ENCODE measurements at regions not wholly inside any gene's neighbourhood (a gene's known extent, or its start where the extent isn't known, plus 50 kb on each side); places are given as distances from the start of the nearest gene placed in this dataset.

GRCh38 chr10:128879441-128880140, 587.5 kb upstream of the MGMT start:
- TF ChIP-seq CTCF (IDR thresholded peaks at IDR 0.05; ENCODE audit: borderline replicate concordance, extremely low read depth, low read length, poor library complexity, severe bottlenecking) (no peak), EZH2 (IDR thresholded peaks at IDR 0.05; ENCODE audit: borderline replicate concordance, low read depth, low read length, severe bottlenecking) (no peak)
